ENCODE measurements at regions not wholly inside any gene's neighbourhood (a gene's known extent, or its start where the extent isn't known, plus 50 kb on each side); places are given as distances from the start of the nearest gene placed in this dataset.

- no CpG with 5 or more reads among the region's 7 CpGs for WGBS (ENCODE audit: extremely low coverage, insufficient read length, low lambda C conversion rate)
These were observed 187.2 kb downstream of the TFAP2C start for GRCh38 chr20:56816349-56816748.

More at GRCh38 chr20:56816349-56816748, 187.2 kb downstream of the TFAP2C start:
- Histone ChIP-seq H2BK15ac (ENCODE audit: low read depth, low read length) (no peak overlapping the region), H3K27me3 (ENCODE audit: insufficient read depth, low read length) (no peaks in the 10 kb centered on the region), H2BK12ac (ENCODE audit: insufficient read length, low read depth, low read length) (no peak overlapping the region), H2BK5ac (ENCODE audit: insufficient read length, low read length) (no peak overlapping the region), H3K9me3 (ENCODE audit: control insufficient read depth, low read depth, low read length) (no peaks in the 10 kb centered on the region), H3K18ac (ENCODE audit: insufficient read length, low read depth, low read length) (no peak overlapping the region), H2BK120ac (ENCODE audit: low read depth, low read length, poor library complexity, severe bottlenecking) (no peak overlapping the region), H3K23me2 (ENCODE audit: insufficient read length, low read depth, low read length, poor library complexity, severe bottlenecking) (no peaks in the 10 kb centered on the region), H3K79me1 (ENCODE audit: insufficient read depth, low read depth, low read length, poor library complexity, severe bottlenecking) (no peaks in the 10 kb centered on the region), H3K14ac (ENCODE audit: insufficient read depth, low read length) (no peak overlapping the region), H2BK20ac (ENCODE audit: low read depth, low read length, poor library complexity, severe bottlenecking) (no peak overlapping the region), H2AK5ac (ENCODE audit: insufficient read length, low read length) (no peak overlapping the region), H3K56ac (ENCODE audit: insufficient read length, low read depth, low read length) (no peak overlapping the region), H3K79me2 (ENCODE audit: insufficient read depth, low read length) (no peaks in the 10 kb centered on the region), H3K4me2 (ENCODE audit: insufficient read depth, insufficient read length, low read length) (no peak overlapping the region), H4K91ac (ENCODE audit: insufficient read length, low read depth, low read length) (no peak overlapping the region), H4K5ac (ENCODE audit: insufficient read length, low read depth, low read length) (no peak overlapping the region), H4K20me1 (ENCODE audit: control insufficient read depth, insufficient read depth, insufficient read length) (no peaks in the 10 kb centered on the region), H2AFZ (ENCODE audit: low read length) (no peak overlapping the region), H3K9ac (ENCODE audit: extremely low read depth, insufficient read length, low read length) (no peak overlapping the region), H4K8ac (replicated peaks; ENCODE audit: insufficient read length, low read depth, low read length) (no peak overlapping the region), H3K4ac (ENCODE audit: low read depth, low read length) (no peak overlapping the region), H3T11ph (ENCODE audit: low read length) (no peak overlapping the region), H3K23ac (ENCODE audit: insufficient read length, low read depth, low read length) (no peak overlapping the region), H3K27ac (ENCODE audit: insufficient read length, low read depth, low read length) (no peak overlapping the region), H3K4me1 (ENCODE audit: insufficient read depth, low read length) (no peaks in the 10 kb centered on the region)
- Mint-ChIP-seq H3K4me3 (no peak overlapping the region), H3K27me3 (ENCODE audit: low read depth) (peaks cover 4% of the 10 kb centered on the region), H3K9me3 (peaks cover 0 to 18% of the 10 kb centered on the region in 2 experiments; a peak in 4 of 5 replicates), H3K4me1 (peaks cover 25 to 39% of the 10 kb centered on the region in 2 experiments), H3K36me3 (ENCODE audit: insufficient read depth in 1 of 3, low read depth in 3 of 3) (peaks cover 0 to 10% (median 2%) of the 10 kb centered on the region in 3 experiments; a peak in 3 of 7 replicates), H3K27ac (no peak overlapping the region; a peak in 1 of 7 replicates)
- no peak for TF ChIP-seq CTCF (conservative IDR thresholded peaks at IDR 0.05)
- DNase-seq: no peak
